GM11168 (cell line): ENCODE measurements at regions not wholly inside any gene's neighbourhood (a gene's known extent, or its start where the extent isn't known, plus 50 kb on each side); places are given as distances from the start of the nearest gene placed in this dataset.
"Not testable (repeated sequence)": the region's sequence is repeated elsewhere in the genome, so short reads cannot be mapped to it uniquely, and the experiment has no call there.

Experiments used
- in situ Hi-C: fragments of 300-500 bp; cut with MboI; formaldehyde crosslinking; loops from one replicate; pipeline ENCODE4 v1.12.0; 2022; ENCODE audit warnings: low sequenced_read_pairs; ENCODE audit not compliant: unreplicated experiment

DNA sequence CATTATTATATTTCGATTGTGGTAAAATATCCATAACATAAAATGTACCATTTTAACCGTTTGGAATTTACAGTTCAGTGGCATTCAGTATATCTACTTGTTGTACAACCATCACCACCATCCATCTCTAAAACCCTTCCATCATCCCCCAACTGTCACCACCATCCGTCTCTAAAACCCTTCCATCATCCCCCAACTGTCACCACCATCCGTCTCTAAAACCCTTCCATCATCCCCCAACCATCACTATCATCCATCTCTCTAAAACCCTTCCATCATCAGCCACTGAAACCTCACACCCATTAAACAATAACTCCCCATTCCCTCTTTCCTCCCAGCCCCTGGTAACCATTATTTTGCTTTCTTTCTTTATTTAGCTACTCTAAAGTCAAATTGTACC lies 144.2 kb upstream of the EEA1 start:
- in situ Hi-C loops, result no loop called here

DNA sequence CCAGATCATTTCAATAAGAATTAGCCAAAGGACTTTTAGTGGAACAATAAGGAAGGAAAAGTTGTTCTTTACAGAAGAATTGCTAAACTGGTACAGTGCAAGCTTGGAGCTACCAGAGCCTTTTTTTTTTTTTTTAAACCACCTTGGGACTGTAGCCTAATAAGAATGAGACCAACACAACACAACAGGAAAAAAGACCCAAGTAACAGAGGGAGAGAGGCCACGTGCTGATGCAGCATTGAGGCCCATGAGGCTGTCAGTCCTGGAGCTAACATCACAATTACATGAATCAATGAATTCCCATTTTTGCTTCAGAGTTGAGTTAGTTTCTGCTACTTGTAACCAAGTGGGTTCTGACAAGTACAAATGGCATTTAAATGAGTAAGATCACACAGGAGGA lies 149.0 kb upstream of the EEA1 start:
- in situ Hi-C loops, result no loop called here

DNA sequence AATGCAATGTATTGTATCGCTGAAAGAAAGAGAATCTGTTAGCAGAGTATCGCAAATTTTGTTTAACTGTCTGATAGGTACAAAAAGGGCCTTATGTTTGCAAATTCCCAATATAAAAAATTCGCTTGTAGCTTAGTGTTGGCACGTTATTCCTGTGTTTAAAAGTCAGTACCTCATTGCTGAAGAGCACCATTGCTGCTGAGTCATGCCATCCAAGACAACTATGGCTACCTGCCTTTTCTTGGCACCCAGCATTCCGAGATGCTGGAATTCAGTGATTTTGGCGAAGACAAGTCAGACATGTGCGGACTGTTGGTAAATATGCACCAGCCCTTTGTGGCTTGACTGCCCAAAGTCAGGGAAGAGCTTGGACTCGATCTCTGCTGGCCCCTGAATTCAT lies 149.5 kb upstream of the EEA1 start:
- in situ Hi-C loops, result no loop called here

DNA sequence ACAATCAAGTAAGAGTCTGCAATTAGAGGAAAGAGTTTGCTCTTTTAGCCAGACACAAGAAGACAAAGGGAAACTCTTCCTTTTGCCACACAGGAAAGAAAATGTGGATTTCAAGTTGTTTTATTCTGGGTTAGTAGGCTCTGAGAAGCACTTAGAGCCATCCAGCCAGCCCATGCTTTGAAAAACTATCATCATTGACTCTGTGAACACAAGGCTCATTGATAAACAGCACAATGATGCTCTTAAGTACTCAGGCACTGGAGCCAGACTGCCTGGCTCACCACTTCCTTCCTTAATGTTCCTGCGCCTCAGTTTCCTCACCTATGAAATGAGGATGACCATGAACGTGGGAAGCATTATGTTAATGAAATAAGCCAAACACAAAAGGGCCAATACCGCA lies 150.2 kb upstream of the EEA1 start:
- in situ Hi-C loops, result no loop called here

DNA sequence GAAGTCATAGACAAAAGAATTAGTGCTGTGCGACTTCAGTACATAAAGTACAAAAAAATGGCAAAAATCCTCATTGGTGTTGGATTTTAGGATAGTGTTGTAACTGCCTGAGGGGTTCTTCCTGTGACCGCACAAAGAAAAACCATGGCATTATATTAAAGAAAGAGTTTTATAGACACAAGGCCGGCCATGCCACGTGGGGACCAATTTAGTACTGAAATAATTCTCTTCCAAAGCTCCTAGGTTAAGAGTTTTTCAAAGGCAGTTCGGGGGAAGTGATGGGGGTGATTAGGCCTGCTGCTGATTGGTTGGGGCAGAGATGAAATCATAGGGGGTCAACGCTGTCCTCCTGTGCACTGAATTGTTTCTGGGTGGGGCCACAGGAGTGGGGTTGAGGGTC lies 150.9 kb upstream of the EEA1 start:
- in situ Hi-C loops, result no loop called here

DNA sequence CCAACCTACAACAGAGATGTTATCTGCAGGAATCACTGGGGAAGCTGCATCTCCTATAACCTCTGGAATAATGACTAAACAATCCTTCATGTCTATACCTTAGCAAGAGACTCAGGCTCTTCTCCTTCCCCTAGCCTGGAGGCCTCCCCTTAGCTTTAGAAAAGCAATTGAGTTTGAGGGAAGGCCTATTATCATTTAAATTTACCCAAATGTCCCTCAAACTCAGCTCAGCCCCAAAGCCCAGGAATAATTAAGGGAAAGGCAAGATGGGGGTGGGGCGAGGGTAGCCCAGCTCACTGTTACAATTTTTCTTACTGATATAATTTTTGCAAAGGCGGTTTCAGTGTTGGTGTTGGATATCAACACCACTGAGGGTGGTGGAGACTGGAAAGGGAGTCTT lies 151.4 kb upstream of the EEA1 start:
- in situ Hi-C loops, result no loop called here

DNA sequence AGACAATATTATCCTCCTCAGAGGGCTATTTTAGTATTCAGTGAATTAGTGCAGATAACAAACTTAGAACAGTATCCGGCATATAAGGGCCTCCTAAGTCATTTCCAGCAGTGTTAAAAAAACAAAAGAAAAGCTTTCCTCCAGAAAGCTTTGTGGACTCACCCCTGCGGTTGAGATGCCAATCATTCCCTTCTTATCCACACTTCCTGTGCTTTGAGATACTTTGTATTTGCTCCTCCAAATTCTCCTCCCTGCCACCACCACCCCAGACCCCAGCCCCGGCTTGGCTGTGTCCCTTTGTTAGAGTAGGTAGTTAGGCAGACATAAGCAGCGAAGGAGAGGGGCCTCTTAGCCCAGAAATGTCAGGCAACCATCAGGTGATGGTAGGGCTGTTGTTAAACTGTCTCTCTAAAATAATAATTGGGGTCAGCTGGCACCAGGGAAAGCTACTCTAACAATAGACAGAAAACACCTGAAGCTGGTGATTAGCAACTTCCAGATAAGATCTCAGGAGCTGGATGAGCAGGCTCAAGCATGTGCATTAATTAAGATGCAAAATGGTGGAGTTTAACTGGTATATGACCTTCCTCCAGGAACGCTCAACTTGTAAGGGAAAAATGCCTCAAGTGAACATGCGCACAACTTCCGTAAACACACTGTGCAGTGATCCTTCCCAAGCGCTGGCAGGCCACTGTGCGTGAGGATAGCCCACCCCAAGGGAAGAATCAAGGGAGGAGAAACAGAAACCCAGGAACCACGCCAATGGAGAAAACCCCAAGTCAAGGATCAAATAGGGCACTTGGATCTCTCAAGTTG lies 152.1 kb upstream of the EEA1 start:
- in situ Hi-C loops, result no loop called here

DNA sequence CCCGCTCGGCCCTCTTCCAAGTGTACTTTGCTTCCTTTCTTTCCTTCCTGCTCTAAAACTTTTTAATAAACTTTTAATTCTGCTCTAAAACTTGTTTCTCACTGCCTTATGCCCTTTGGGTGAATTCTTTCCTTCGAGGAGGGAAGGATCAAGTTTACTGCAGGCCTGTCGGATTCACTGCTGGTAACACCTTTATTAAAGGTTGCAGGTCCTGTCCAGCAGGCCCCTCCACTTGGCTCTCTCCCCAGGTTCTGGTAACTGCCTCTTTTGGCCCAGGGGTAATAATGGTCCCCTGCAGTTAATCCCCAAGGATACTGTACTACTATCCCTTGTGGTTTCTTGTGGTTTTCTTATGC lies 152.7 kb upstream of the EEA1 start:
- in situ Hi-C loops, result no loop called here

DNA sequence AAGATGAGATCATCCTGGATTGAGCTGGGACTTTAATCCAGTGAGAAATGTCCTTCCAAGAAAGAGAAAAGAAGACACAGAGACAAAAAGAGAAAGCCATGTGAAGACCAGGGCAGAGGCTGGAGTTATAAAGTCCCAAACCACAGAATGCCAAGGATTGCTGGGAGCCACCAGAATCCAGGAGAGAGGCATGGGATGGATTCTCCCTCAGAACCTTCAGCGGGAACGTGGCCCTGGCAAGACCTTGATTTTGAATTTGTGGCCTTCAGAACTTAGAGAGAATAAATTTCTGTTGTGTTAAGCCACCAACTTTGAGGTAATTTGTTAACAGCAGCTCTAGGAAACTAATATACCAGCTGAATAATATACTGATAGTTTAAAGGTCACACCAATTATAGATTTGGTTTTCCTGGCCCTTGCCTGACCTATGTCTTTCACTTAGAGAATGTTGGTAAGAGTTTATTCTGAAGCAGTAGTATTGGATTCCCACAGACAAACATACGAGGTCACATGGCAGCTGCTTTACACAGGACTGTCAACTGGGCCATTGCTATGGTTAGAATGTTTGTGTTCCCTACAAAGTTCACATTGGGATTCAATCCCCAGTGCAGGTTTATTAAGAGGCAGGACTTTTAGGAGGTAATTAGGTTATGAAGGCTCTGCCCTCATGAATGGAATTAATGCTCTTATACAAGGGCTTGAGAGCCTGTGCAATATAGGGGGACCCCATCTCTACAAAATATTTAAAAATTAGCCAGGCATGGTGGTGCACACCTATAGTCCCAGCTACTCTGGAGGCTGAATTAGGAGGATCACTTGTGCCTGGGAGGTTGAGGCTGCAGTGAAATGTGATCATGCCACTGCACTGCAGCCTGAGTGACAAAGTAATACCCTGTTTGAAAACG lies 156.5 kb upstream of the EEA1 start:
- in situ Hi-C loops, result no loop called here

- in situ Hi-C loops, result no loop called here
Observed at GRCh38 chr12:93086288-93086727, 157.2 kb upstream of the EEA1 start.

DNA sequence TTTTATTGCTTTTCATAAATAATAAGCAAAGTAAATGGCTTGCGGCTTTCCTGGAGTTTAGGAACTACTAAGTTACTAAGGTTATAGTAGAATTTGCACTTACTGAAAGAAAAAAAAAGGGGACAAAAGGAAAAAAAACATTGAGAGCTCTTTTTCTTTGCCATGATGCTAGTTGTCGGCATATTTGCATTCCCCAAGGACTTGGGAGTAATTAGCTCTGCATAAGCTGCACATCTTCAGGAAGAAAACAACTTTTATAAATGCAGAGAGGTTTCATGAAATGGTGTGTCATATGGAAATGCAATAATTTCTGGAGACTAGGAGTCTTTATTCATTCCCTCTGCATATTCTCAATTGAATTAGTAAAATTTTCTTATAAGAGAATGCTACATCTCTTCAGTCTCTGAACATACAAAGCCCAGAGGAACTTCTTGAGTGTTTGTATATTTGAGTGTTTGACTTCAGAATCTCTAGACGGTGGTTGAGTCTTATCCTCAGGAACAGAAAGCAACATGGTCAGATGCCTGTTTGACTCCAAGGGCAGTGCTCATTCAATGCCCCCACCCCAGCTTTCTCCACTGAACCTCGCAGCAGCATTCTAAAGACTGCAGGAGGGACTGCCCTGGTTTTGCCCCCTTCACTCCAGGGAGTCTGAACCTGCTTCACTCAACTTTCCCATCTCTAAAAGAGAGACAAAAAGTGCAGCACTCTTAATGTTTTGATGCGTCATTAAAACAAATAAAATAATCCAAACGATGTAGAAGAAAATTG lies 158.9 kb upstream of the EEA1 start:
- in situ Hi-C loops, result no loop called here

DNA sequence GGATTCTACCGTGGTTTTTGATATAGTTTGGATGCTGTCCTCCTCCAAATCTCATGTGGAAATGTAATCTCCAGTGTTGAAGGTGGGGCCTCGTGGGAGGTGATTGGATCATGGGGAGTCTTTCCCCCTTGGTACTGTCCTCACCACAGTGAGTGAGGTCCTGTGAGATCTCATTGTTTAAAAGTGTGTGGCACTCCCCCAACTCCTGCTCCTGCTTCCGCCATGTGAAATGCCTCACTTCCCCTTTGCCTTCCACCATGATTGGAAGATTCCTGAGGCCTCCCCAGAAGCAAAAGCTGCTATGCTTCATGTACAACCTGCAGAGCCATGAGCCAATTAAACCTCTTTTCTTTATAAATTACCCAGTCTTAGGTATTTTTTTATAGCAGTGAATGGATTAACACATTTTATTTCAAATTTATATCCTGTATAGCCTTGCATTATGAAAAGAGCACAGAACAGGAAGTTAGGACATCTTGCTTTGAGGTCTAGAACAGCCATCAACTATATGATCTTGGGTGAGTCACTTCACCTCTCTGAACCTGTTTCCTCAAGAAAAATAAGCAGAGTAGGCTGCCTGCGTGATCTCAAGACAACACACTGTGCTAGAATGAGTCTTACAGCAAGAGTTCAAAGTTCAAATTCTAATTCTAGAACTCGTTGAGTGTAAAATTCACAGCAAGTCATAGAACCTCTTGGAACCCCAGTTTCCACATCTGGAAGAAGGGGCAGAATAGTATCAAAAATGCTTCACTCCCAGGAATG lies 160.9 kb upstream of the EEA1 start:
- in situ Hi-C loops, result no loop called here

DNA sequence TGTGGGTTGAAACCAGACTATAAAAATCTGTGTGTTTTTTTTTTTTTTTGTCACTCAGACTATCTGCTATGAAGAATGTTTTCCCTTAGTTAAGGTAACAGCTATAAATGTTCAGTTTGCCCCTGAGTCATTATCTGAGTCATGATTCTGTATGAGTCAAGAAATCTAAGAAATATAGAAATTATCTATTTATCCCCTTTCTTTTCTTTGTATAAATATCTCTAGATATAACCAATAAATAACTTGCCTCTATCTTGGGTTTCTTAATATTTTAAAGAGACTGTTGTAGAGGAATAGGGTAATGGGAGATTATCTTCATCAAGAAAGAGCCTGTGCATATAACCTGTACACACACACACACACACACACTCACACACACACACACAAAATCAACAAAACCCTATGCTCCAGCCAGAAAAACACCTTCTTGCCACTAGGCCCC lies 161.7 kb upstream of the EEA1 start:
- in situ Hi-C loops, result no loop called here

DNA sequence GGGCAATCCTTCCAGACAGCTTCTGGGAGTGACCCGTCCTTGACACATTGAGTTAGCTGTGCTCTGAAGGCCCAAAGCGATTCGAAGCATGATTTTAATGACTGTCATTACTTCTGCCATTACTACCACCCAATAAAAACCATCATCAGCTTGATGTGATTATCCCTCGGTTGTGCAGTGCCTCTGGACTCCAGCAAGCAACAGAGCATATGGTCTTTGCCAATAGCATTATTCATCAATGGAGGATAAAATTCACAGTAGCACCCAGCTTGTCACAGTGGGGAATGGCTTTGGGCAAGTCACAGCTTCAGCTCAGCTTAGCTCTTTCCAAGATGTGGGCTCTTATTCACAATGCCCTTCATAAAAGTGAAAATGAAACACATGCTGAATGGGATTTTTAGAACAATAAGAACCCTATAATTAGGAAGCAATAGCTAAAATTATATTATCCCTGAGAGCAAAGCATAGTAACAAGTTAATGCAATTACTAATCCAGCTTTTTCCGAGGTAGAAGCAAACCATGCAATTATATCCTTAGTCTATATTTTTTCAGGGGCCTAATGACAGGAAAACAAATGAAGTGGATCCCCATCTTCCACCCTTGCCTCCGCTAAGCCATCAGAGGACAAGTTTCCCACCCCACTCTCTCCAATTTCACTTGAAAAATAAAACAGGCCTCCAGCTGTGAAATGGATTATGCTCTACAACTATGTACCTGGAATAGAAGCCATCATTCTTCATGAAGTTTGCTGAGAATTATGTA lies 163.0 kb upstream of the EEA1 start:
- in situ Hi-C loops, result no loop called here

DNA sequence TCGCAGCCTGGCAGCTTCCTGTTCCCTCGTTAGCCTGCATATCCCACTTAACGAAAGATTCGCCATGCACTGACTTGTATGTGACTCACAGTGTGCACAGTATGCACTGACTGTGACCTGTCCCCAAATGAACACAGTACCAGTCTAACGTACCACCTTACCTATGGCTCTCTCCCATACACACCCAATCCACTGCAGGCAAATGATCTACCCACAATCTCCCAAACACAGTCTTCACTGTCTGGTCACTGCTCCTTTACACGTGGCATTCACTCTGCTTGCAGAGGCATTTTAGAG lies 163.5 kb upstream of the EEA1 start:
- in situ Hi-C loops, result no loop called here

DNA sequence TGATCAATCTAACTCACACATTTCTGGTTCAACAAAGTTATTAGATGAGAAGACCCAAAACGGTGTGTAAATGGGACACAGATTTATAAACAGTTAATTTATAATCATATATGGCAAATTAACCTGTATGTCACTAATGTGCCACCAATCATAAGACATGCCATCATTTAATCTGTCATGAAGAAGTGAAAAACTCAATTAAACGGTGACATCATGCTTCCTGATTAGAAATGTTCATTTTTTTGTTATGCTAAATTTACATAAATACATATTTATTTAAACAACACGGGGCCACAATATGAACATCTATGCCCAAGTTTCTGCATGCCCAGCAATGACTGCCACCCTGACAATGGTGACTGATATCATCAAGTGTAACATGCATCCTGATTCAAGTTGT lies 164.1 kb upstream of the EEA1 start:
- in situ Hi-C loops, result no loop called here

- in situ Hi-C loops, result not testable (repeated sequence)
Observed at GRCh38 chr12:93094222-93094621, 165.1 kb upstream of the EEA1 start.

- in situ Hi-C loops, result no loop called here
Observed at GRCh38 chr12:93094988-93095737, 166.1 kb upstream of the EEA1 start.

- in situ Hi-C loops, result no loop called here
Observed at GRCh38 chr12:93097417-93097816, 168.3 kb upstream of the EEA1 start.
